MCF 10A (cell line): ENCODE measurements at regions not wholly inside any gene's neighbourhood (a gene's known extent, or its start where the extent isn't known, plus 50 kb on each side); places are given as distances from the start of the nearest gene placed in this dataset.
"Not testable (repeated sequence)": the region's sequence is repeated elsewhere in the genome, so short reads cannot be mapped to it uniquely, and the experiment has no call there.

Experiments used
- BruUV-seq: library from RNA; stranded (reverse); fragments of 400-500 nt; replicated peaks from 2 replicates; lab custom pipeline; 2021; lab: Mats Ljungman, UMichigan
- CTCF ChIA-PET: fragments of 300-600 bp; sonication (Branson Sonifier 250); formaldehyde crosslinking; extraction: SDS; loops from one replicate; lab custom pipeline; 2021; ENCODE audit warnings: antibody characterized with exemption, inconsistent platforms; lab: Yijun Ruan, JAX
- POLR2A ChIA-PET: fragments of 300-600, 350-650 bp; sonication (Branson Sonifier 250); formaldehyde crosslinking; extraction: SDS; loops from one replicate; lab custom pipeline; 2020; ENCODE audit warnings: antibody characterized with exemption, inconsistent platforms; lab: Yijun Ruan, JAX
- DNase-seq: peaks from one replicate; pipeline ENCODE4 v3.0.0-alpha.2; 2018; ENCODE audit not compliant: unreplicated experiment
- H3K27ac Mint-ChIP-seq: one replicate; pipeline ENCODE4 v1.8.0; 2022; ENCODE audit warnings: mild to moderate bottlenecking, low read depth, mixed read lengths; ENCODE audit not compliant: unreplicated experiment
- H3K27me3 Mint-ChIP-seq: one replicate; pipeline ENCODE4 v1.8.0; 2022; ENCODE audit warnings: mixed read lengths; ENCODE audit not compliant: insufficient read depth, unreplicated experiment
- H3K36me3 Mint-ChIP-seq: one replicate; pipeline ENCODE4 v1.8.0; 2022; ENCODE audit warnings: mild to moderate bottlenecking, moderate library complexity, mixed read lengths; ENCODE audit not compliant: insufficient read depth, unreplicated experiment
- H3K4me1 Mint-ChIP-seq: one replicate; pipeline ENCODE4 v1.8.0; 2022; ENCODE audit warnings: mixed read lengths; ENCODE audit not compliant: insufficient read depth, unreplicated experiment
- H3K4me3 Mint-ChIP-seq: one replicate; pipeline ENCODE4 v1.8.0; 2022; ENCODE audit warnings: mild to moderate bottlenecking, moderate library complexity, mixed read lengths; ENCODE audit not compliant: unreplicated experiment
- H3K9me3 Mint-ChIP-seq: one replicate; pipeline ENCODE4 v1.8.0; 2022; ENCODE audit warnings: mixed read lengths; ENCODE audit not compliant: unreplicated experiment
- intact Hi-C: fragments of 100-400 bp; cut with micrococcal nuclease; formaldehyde crosslinking; loops from 2 replicates; pipeline ENCODE4 v1.14.1; 2022
- TF ChIP-seq, protein P1 (sequence below): fragments of 200-600 bp; IDR thresholded peaks from one replicate; pipeline ENCODE4 v1.8.0; 2022; ENCODE audit warnings: antibody characterized with exemption, mild to moderate bottlenecking; ENCODE audit not compliant: unreplicated experiment

DNA sequence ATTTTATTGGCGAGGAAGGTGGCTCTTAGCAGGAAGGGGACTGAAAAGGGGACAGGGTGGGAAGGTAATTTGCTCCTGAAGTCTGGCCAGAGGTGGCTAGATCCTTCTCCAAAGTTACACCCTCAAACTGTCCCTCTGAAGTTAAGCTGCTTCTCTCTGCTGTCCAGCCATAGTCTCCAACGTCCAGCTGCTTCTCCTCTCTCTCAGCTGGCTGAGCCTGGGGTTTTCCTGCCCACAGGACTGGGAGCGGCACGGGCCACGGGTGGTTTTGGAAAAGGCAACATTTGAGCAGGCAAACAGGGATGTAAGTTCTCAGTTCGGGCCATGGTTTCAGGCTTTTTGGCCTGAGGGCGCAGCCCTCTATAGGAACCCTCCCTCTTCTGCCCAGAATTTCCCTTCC is 128.3 kb downstream of the YIPF5 start:
- H3K27me3 Mint-ChIP-seq: no peaks in the 10 kb centered on the region
- ChIA-PET CTCF (no interaction called here), POLR2A (no interaction called here)

GRCh38 chr5:144048259-144048856 is 122.1 kb downstream of the YIPF5 start:
- intact Hi-C loops: no loop called here
- no peaks in the 10 kb centered on the region for H3K27me3 Mint-ChIP-seq
- POLR2A ChIA-PET: interaction anchor here (0.7 kb wide), 1 partner anchor 30 kb away, joined by 3 read pairs; no protein-coding TSS in a partner anchor
- H3K9me3 Mint-ChIP-seq: no peaks in the 10 kb centered on the region
- DNase-seq: no peak
- TF ChIP-seq, protein P1, sequence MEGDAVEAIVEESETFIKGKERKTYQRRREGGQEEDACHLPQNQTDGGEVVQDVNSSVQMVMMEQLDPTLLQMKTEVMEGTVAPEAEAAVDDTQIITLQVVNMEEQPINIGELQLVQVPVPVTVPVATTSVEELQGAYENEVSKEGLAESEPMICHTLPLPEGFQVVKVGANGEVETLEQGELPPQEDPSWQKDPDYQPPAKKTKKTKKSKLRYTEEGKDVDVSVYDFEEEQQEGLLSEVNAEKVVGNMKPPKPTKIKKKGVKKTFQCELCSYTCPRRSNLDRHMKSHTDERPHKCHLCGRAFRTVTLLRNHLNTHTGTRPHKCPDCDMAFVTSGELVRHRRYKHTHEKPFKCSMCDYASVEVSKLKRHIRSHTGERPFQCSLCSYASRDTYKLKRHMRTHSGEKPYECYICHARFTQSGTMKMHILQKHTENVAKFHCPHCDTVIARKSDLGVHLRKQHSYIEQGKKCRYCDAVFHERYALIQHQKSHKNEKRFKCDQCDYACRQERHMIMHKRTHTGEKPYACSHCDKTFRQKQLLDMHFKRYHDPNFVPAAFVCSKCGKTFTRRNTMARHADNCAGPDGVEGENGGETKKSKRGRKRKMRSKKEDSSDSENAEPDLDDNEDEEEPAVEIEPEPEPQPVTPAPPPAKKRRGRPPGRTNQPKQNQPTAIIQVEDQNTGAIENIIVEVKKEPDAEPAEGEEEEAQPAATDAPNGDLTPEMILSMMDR: no peak
- peaks cover 6% of the 10 kb centered on the region for H3K36me3 Mint-ChIP-seq
- no peak overlapping the region for H3K4me3 Mint-ChIP-seq
- H3K4me1 Mint-ChIP-seq: no peaks in the 10 kb centered on the region
- CTCF ChIA-PET: no interaction called here
- no TSS peak for BruUV-seq
- no peak overlapping the region for H3K27ac Mint-ChIP-seq

More for the DNA sequence above, 128.3 kb downstream of the YIPF5 start:
- peaks cover 6% of the 10 kb centered on the region for H3K36me3 Mint-ChIP-seq
- no peak overlapping the region for H3K27ac Mint-ChIP-seq
- H3K9me3 Mint-ChIP-seq: no peaks in the 10 kb centered on the region
- TF ChIP-seq, protein P1: no peak
- intact Hi-C loops: no loop called here
- no peaks in the 10 kb centered on the region for H3K4me1 Mint-ChIP-seq
- no peak for DNase-seq
- H3K4me3 Mint-ChIP-seq: no peak overlapping the region
- BruUV-seq: no TSS peak

DNA sequence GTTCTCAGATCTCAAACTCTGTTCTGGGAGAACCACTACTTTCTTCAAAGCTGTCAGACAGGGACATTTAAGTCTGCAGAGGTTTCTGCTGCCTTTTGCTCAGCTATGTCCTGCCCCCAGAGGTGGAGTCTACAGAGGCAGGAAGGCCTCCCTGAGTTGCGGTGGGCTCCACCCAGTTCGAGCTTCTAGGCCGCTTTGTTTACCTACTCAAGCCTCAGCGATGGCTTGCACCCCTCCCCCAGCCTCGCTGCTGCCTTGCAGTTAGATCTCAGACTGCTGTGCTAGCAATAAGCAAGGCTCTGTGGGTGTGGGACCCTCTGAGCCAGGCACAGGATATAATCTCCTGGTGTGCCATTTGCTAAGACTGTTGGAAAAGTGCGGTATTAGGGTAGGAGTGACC is 115.1 kb downstream of the YIPF5 start:
- not testable (repeated sequence) for H3K27ac Mint-ChIP-seq, H3K4me1 Mint-ChIP-seq

DNA sequence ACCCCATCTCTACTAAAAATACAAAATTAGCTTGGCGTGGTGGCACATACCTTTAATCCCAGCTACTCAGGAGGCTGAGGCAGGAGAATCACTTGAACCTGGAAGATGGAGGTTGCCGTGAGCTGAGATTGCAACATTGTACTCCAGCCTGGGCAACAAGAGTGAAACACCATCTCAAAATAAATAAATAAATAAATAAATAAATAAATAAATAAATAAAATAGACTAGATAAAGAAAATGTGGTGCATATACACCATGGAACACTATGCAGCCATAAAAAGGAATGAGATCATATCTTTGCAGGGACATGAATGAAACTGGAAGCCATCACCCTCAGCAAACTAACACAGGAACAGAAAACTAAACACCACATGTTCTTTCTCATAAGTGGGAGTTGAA is 110.4 kb downstream of the YIPF5 start:
- BruUV-seq, H3K4me1 Mint-ChIP-seq, H3K27me3 Mint-ChIP-seq, DNase-seq, POLR2A ChIA-PET, H3K4me3 Mint-ChIP-seq, H3K36me3 Mint-ChIP-seq, intact Hi-C loops, CTCF ChIA-PET: not testable (repeated sequence)
- Mint-ChIP-seq H3K27ac (peak overlapping the region; percentile 10), H3K9me3 (peaks cover 21% of the 10 kb centered on the region)

More for the DNA sequence above, 115.1 kb downstream of the YIPF5 start:
- H3K36me3 Mint-ChIP-seq, H3K4me3 Mint-ChIP-seq, POLR2A ChIA-PET, intact Hi-C loops, DNase-seq, H3K27me3 Mint-ChIP-seq, BruUV-seq, CTCF ChIA-PET: not testable (repeated sequence)
- peaks cover 17% of the 10 kb centered on the region for H3K9me3 Mint-ChIP-seq

DNA sequence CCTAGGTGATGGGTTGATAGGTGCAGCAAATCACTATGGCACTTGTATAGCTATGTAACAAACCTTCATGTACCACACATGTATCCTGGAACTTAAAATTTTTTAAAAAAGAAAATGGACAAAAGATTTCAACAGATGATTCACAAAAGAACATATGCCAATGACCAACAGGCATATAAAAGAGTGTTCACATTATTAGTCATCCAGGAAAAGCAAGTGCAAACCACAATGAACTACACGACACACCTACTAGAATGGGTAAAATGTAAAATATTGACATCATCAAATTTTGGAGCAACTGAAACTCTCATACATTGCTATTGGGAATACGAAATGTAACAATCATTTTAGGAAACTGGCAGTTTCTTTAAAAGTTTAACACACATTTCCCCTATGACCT is 109.9 kb downstream of the YIPF5 start:
- TF ChIP-seq, protein P1: no peak
- Mint-ChIP-seq H3K4me3 (no peak overlapping the region), H3K27ac (peak overlapping the region; percentile 10), H3K9me3 (peaks cover 21% of the 10 kb centered on the region), H3K27me3 (no peaks in the 10 kb centered on the region), H3K36me3 (no peaks in the 10 kb centered on the region), H3K4me1 (no peaks in the 10 kb centered on the region)
- CTCF ChIA-PET: no interaction called here
- POLR2A ChIA-PET: no interaction called here
- intact Hi-C loops: no loop called here
- BruUV-seq: no TSS peak
- peak; percentile 46 for DNase-seq
